WTC11 (cell line): ENCODE measurements at regions not wholly inside any gene's neighbourhood (a gene's known extent, or its start where the extent isn't known, plus 50 kb on each side); places are given as distances from the start of the nearest gene placed in this dataset.

Experiments
- ATAC-seq: fragments of 200-7000 bp; cut with Tn5 transposase; 2 replicates; pipeline ENCODE4 v1.10.0; 2021; ENCODE audit warnings: mild to moderate bottlenecking, moderate library complexity
- CTCF ChIA-PET: fragments of 300-600 bp; sonication (Branson Sonifier 250); formaldehyde crosslinking; loops from one replicate; lab custom pipeline; 2021; ENCODE audit warnings: antibody characterized with exemption; lab: Charles Lee
- POLR2A ChIA-PET: fragments of 350-600 bp; sonication (Branson Sonifier 250); formaldehyde crosslinking; loops from one replicate; lab custom pipeline; 2021; ENCODE audit warnings: antibody characterized with exemption; lab: Charles Lee
- DNase-seq: peaks from one replicate; pipeline ENCODE4 v3.0.0; 2021; ENCODE audit warnings: low spot score
- H3K27ac Mint-ChIP-seq: 2 replicates; pipeline ENCODE4 v1.8.0; 2021; ENCODE audit warnings: mixed read lengths
- H3K27me3 Mint-ChIP-seq: 2 replicates; pipeline ENCODE4 v1.8.0; 2021; ENCODE audit warnings: low read depth, mild to moderate bottlenecking, moderate library complexity, mixed read lengths
- H3K36me3 Mint-ChIP-seq: 2 replicates; pipeline ENCODE4 v1.8.0; 2021; ENCODE audit warnings: mixed read lengths
- H3K4me1 Mint-ChIP-seq: 2 replicates; pipeline ENCODE4 v1.8.0; 2022; ENCODE audit warnings: mixed read lengths
- H3K4me3 Mint-ChIP-seq: 2 replicates; pipeline ENCODE4 v1.8.0; 2021; ENCODE audit warnings: mild to moderate bottlenecking, moderate library complexity, mixed read lengths
- H3K9me3 Mint-ChIP-seq: 2 replicates; pipeline ENCODE4 v1.8.0; 2021; ENCODE audit warnings: mixed read lengths
- CBFB ChIP-seq: sonication (generic); formaldehyde crosslinking; IDR thresholded peaks from 2 replicates; pipeline ENCODE4 v1.8.1; 2022; ENCODE audit warnings: mild to moderate bottlenecking, low read depth, missing genetic modification reagents
- EMX1 ChIP-seq: fragments of 250-450 bp; sonication (Bioruptor Pico); IDR thresholded peaks from 2 replicates; pipeline ENCODE4 v1.8.0; 2021; ENCODE audit warnings: mild to moderate bottlenecking
- ETV6 ChIP-seq: sonication (generic); formaldehyde crosslinking; IDR thresholded peaks from 2 replicates; pipeline ENCODE4 v1.8.1; 2022; ENCODE audit warnings: mild to moderate bottlenecking, missing genetic modification reagents
- GABPB1 ChIP-seq: sonication (generic); formaldehyde crosslinking; IDR thresholded peaks from 2 replicates; pipeline ENCODE4 v1.8.1; 2023; ENCODE audit warnings: mild to moderate bottlenecking, missing genetic modification reagents
- IRF1 ChIP-seq: sonication (generic); formaldehyde crosslinking; IDR thresholded peaks from 2 replicates; pipeline ENCODE4 v1.8.0; 2023; ENCODE audit warnings: missing genetic modification reagents
- JUN ChIP-seq: sonication (generic); formaldehyde crosslinking; IDR thresholded peaks from 2 replicates; pipeline ENCODE4 v1.8.0; 2023; ENCODE audit warnings: mild to moderate bottlenecking, missing genetic modification reagents
- NR1H2 ChIP-seq: sonication (generic); formaldehyde crosslinking; IDR thresholded peaks from 2 replicates; pipeline ENCODE4 v1.9.0; 2021; ENCODE audit warnings: mild to moderate bottlenecking, moderate library complexity, missing genetic modification reagents
- NR3C1 ChIP-seq: sonication (generic); formaldehyde crosslinking; conservative IDR thresholded peaks from 2 replicates; pipeline ENCODE4 v1.8.1; 2023; ENCODE audit warnings: low read depth, mild to moderate bottlenecking, missing genetic modification reagents
- OVOL2 ChIP-seq: fragments of 250-450 bp; sonication (Bioruptor Pico); IDR thresholded peaks from 2 replicates; pipeline ENCODE4 v1.9.0; 2021; ENCODE audit warnings: mild to moderate bottlenecking, borderline replicate concordance
- PRRX2 ChIP-seq: fragments of 250-450 bp; sonication (Bioruptor Pico); IDR thresholded peaks from 2 replicates; pipeline ENCODE4 v1.8.0; 2021; ENCODE audit warnings: mild to moderate bottlenecking
- SMAD3 ChIP-seq: sonication (generic); formaldehyde crosslinking; IDR thresholded peaks from 2 replicates; pipeline ENCODE4 v1.8.0; 2022; ENCODE audit warnings: missing genetic modification reagents, mild to moderate bottlenecking, borderline replicate concordance
- SP1 ChIP-seq: sonication (generic); formaldehyde crosslinking; conservative IDR thresholded peaks from 2 replicates; pipeline ENCODE4 v1.8.1; 2022; ENCODE audit warnings: missing genetic modification reagents
- TEAD4 ChIP-seq: sonication (generic); formaldehyde crosslinking; IDR thresholded peaks from 2 replicates; pipeline ENCODE4 v1.8.0; 2022; ENCODE audit warnings: mild to moderate bottlenecking, missing genetic modification reagents
- ZNF232 ChIP-seq: sonication (generic); formaldehyde crosslinking; IDR thresholded peaks from 2 replicates; pipeline ENCODE4 v1.8.0; 2022; ENCODE audit warnings: mild to moderate bottlenecking, missing genetic modification reagents
- ZNF281 ChIP-seq: sonication (generic); formaldehyde crosslinking; IDR thresholded peaks from 2 replicates; pipeline ENCODE4 v1.8.0; 2023; ENCODE audit warnings: mild to moderate bottlenecking, missing genetic modification reagents
- ZNF317 ChIP-seq: sonication (generic); formaldehyde crosslinking; IDR thresholded peaks from 2 replicates; pipeline ENCODE4 v1.8.1; 2023; ENCODE audit warnings: low read depth, mild to moderate bottlenecking, moderate library complexity, missing genetic modification reagents, borderline replicate concordance
- ZNF425 ChIP-seq: fragments of 250-450 bp; sonication (Bioruptor Pico); conservative IDR thresholded peaks from 2 replicates; pipeline ENCODE4 v1.9.0; 2021; ENCODE audit warnings: mild to moderate bottlenecking
- TF ChIP-seq, protein P1 (sequence below): sonication (generic); formaldehyde crosslinking; IDR thresholded peaks from 2 replicates; pipeline ENCODE4 v1.8.1; 2023; ENCODE audit warnings: mild to moderate bottlenecking, missing genetic modification reagents
- TF ChIP-seq, protein P2 (sequence below): sonication (generic); formaldehyde crosslinking; IDR thresholded peaks from 2 replicates; pipeline ENCODE4 v1.8.1; 2022; ENCODE audit warnings: mild to moderate bottlenecking, missing genetic modification reagents, moderate library complexity, borderline replicate concordance
- TF ChIP-seq, protein P3 (sequence below): fragments of 250-450 bp; sonication (Bioruptor Pico); IDR thresholded peaks from 2 replicates; pipeline ENCODE4 v2.1.2; 2022; ENCODE audit warnings: mild to moderate bottlenecking, moderate library complexity

DNA sequence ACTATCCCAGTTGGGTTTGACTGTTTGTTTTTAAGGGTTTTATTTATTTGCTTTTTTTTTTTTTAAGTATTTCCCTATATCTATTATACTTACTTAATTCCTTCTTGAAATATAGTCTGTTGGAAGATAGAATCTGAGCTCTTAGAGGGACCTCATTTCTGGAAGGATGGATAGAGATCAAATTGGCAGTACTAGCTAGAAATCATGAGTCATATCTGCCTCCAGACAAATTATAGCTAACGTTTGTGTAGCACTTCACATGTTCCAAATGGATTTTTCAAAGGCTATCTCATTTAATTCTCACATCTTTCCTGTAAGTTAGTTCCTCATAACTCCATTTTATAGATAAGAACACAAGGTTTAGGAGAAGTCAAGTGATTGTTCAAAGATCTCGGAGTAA, 384.7 kb downstream of the ZIC1 start:
- POLR2A ChIA-PET, result no interaction called here
- DNase-seq (no peak), ATAC-seq (no peak)
- no peaks in the 10 kb centered on the region for H3K27me3 Mint-ChIP-seq
- no peak overlapping the region for H3K4me3 Mint-ChIP-seq
- H3K9me3 Mint-ChIP-seq, result no peaks in the 10 kb centered on the region
- H3K4me1 Mint-ChIP-seq, result no peaks in the 10 kb centered on the region
- H3K36me3 Mint-ChIP-seq, result no peaks in the 10 kb centered on the region
- TF ChIP-seq NR1H2 (CRISPR knock-in tag), result no peak
- no peak for TF ChIP-seq SP1 (CRISPR knock-in tag)
- TF ChIP-seq JUN (CRISPR knock-in tag), result no peak
- TF ChIP-seq, protein P1, sequence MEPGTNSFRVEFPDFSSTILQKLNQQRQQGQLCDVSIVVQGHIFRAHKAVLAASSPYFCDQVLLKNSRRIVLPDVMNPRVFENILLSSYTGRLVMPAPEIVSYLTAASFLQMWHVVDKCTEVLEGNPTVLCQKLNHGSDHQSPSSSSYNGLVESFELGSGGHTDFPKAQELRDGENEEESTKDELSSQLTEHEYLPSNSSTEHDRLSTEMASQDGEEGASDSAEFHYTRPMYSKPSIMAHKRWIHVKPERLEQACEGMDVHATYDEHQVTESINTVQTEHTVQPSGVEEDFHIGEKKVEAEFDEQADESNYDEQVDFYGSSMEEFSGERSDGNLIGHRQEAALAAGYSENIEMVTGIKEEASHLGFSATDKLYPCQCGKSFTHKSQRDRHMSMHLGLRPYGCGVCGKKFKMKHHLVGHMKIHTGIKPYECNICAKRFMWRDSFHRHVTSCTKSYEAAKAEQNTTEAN (CRISPR knock-in tag), result no peak
- no peak for TF ChIP-seq ZNF425
- TF ChIP-seq, protein P2, sequence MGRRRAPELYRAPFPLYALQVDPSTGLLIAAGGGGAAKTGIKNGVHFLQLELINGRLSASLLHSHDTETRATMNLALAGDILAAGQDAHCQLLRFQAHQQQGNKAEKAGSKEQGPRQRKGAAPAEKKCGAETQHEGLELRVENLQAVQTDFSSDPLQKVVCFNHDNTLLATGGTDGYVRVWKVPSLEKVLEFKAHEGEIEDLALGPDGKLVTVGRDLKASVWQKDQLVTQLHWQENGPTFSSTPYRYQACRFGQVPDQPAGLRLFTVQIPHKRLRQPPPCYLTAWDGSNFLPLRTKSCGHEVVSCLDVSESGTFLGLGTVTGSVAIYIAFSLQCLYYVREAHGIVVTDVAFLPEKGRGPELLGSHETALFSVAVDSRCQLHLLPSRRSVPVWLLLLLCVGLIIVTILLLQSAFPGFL (CRISPR knock-in tag), result no peak
- TF ChIP-seq ZNF232 (CRISPR knock-in tag), result no peak
- TF ChIP-seq GABPB1 (CRISPR knock-in tag), result no peak
- no peak for TF ChIP-seq ZNF281 (CRISPR knock-in tag)
- no peak for TF ChIP-seq IRF1 (CRISPR knock-in tag)
- TF ChIP-seq, protein P3, sequence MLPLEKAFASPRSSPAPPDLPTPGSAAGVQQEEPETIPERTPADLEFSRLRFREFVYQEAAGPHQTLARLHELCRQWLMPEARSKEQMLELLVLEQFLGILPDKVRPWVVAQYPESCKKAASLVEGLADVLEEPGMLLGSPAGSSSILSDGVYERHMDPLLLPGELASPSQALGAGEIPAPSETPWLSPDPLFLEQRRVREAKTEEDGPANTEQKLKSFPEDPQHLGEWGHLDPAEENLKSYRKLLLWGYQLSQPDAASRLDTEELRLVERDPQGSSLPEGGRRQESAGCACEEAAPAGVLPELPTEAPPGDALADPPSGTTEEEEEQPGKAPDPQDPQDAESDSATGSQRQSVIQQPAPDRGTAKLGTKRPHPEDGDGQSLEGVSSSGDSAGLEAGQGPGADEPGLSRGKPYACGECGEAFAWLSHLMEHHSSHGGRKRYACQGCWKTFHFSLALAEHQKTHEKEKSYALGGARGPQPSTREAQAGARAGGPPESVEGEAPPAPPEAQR (CRISPR knock-in tag), result no peak
- TF ChIP-seq NR3C1, result no peak
- TF ChIP-seq TEAD4, result no peak
- TF ChIP-seq PRRX2 (CRISPR knock-in tag), result no peak
- no peak for TF ChIP-seq OVOL2 (CRISPR knock-in tag)
- TF ChIP-seq SMAD3 (CRISPR knock-in tag), result no peak
- no peak for TF ChIP-seq CBFB (CRISPR knock-in tag)
- no peak for TF ChIP-seq ZNF317 (CRISPR knock-in tag)
- TF ChIP-seq EMX1 (CRISPR knock-in tag), result no peak
- TF ChIP-seq ETV6 (CRISPR knock-in tag), result no peak
- CTCF ChIA-PET, result no interaction called here
- H3K27ac Mint-ChIP-seq, result no peak overlapping the region
